GM23338 (cell line): ENCODE measurements at regions not wholly inside any gene's neighbourhood (a gene's known extent, or its start where the extent isn't known, plus 50 kb on each side); places are given as distances from the start of the nearest gene placed in this dataset.

Source experiments
- ATAC-seq: fragments of 200-7000 bp; cut with Tn5 transposase; 3 replicates; pipeline ENCODE4 v1.9.1; 2020
- DNase-seq: peaks from one replicate; pipeline ENCODE4 v3.0.0-alpha.2; 2015; ENCODE audit warnings: low spot score
- H2AFZ ChIP-seq: fragments of 200-600 bp; sonication (generic); 2 replicates; pipeline ENCODE4 v1.8.0; 2016; ENCODE audit warnings: antibody characterized with exemption, mild to moderate bottlenecking, moderate library complexity
- H3F3A ChIP-seq: fragments of 200-600 bp; sonication (generic); replicated peaks from 2 replicates; pipeline ENCODE4 v1.8.0; 2017; ENCODE audit warnings: antibody characterized with exemption, mixed run types, low read depth
- H3K27ac ChIP-seq: fragments of 200-600 bp; sonication (generic); 2 replicates; pipeline ENCODE4 v1.6.1; 2016; ENCODE audit warnings: low read depth
- H3K27me3 ChIP-seq: fragments of 200-600 bp; sonication (generic); 2 replicates; pipeline ENCODE4 v1.8.0; 2016; ENCODE audit warnings: mild to moderate bottlenecking, mixed run types, moderate library complexity; ENCODE audit not compliant: insufficient read depth
- H3K36me3 ChIP-seq: fragments of 200-600 bp; sonication (generic); 2 replicates; pipeline ENCODE4 v1.8.0; 2016; ENCODE audit warnings: mild to moderate bottlenecking; ENCODE audit not compliant: insufficient read depth
- H3K4me1 ChIP-seq: fragments of 200-600 bp; sonication (generic); 2 replicates; pipeline ENCODE4 v1.8.0; 2016; ENCODE audit warnings: mild to moderate bottlenecking, moderate library complexity; ENCODE audit not compliant: insufficient read depth
- H3K4me2 ChIP-seq: fragments of 200-600 bp; sonication (generic); 2 replicates; pipeline ENCODE4 v1.7.1; 2017; ENCODE audit warnings: mixed run types
- H3K4me3 ChIP-seq: fragments of 200-600 bp; sonication (generic); 2 replicates; pipeline ENCODE4 v1.6.1; 2016; ENCODE audit warnings: mixed run types
- H3K79me2 ChIP-seq: fragments of 200-600 bp; sonication (generic); replicated peaks from 2 replicates; pipeline ENCODE4 v1.8.0; 2017; ENCODE audit warnings: mild to moderate bottlenecking; ENCODE audit not compliant: insufficient read depth
- H3K9me2 ChIP-seq: fragments of 200-600 bp; sonication (generic); 2 replicates; pipeline ENCODE4 v1.8.0; 2017; ENCODE audit not compliant: insufficient read depth
- H4K20me1 ChIP-seq: fragments of 200-600 bp; sonication (generic); replicated peaks from 2 replicates; pipeline ENCODE4 v1.8.0; 2017; ENCODE audit warnings: mild to moderate bottlenecking; ENCODE audit not compliant: insufficient read depth
- H3K27ac Mint-ChIP-seq: 2 replicates; pipeline ENCODE4 v1.8.0; 2020; ENCODE audit warnings: inconsistent platforms, mild to moderate bottlenecking, moderate library complexity, mixed read lengths
- H3K27me3 Mint-ChIP-seq: 3 replicates; pipeline ENCODE4 v1.8.0; 2022; ENCODE audit warnings: low read depth, mild to moderate bottlenecking, moderate library complexity, mixed read lengths, inconsistent platforms; ENCODE audit not compliant: insufficient read depth, poor library complexity
- H3K36me3 Mint-ChIP-seq: 3 replicates; pipeline ENCODE4 v1.8.0; 2021; ENCODE audit warnings: low read depth, mild to moderate bottlenecking, inconsistent platforms, moderate library complexity, mixed read lengths
- H3K4me1 Mint-ChIP-seq: 3 replicates; pipeline ENCODE4 v1.8.0; 2020; ENCODE audit warnings: mild to moderate bottlenecking, inconsistent platforms, mixed read lengths
- H3K4me3 Mint-ChIP-seq: 3 replicates; pipeline ENCODE4 v1.8.0; 2021; ENCODE audit warnings: moderate library complexity, mild to moderate bottlenecking, inconsistent platforms, mixed read lengths
- H3K9me3 Mint-ChIP-seq: 3 replicates; pipeline ENCODE4 v1.8.0; 2020; ENCODE audit warnings: moderate library complexity, mild to moderate bottlenecking, inconsistent platforms, mixed read lengths
- CREB1 ChIP-seq: fragments of 250-450 bp; sonication (Bioruptor Pico); IDR thresholded peaks from 2 replicates; pipeline ENCODE4 v1.5.0; 2020; ENCODE audit warnings: low read depth, mild to moderate bottlenecking, moderate library complexity
- EZH2 ChIP-seq: fragments of 200-600 bp; sonication (generic); IDR thresholded peaks from one replicate; pipeline ENCODE4 v1.8.0; 2017; ENCODE audit warnings: antibody characterized with exemption, mild to moderate bottlenecking, low read depth; ENCODE audit not compliant: unreplicated experiment
- EZH2phosphoT487 ChIP-seq: fragments of 200-600 bp; sonication (generic); IDR thresholded peaks from one replicate; pipeline ENCODE4 v1.8.1; 2018; ENCODE audit warnings: antibody characterized with exemption; ENCODE audit not compliant: unreplicated experiment
- JUNB ChIP-seq: IDR thresholded peaks from one replicate; pipeline ENCODE4 v1.6.1; 2016; ENCODE audit warnings: antibody characterized with exemption; ENCODE audit not compliant: unreplicated experiment
- NANOG ChIP-seq: IDR thresholded peaks from 2 replicates; pipeline ENCODE4 v1.6.1; 2016; ENCODE audit warnings: antibody characterized with exemption, borderline replicate concordance
- POLR2AphosphoS5 ChIP-seq: IDR thresholded peaks from 2 replicates; pipeline ENCODE4 v1.6.1; 2016; ENCODE audit warnings: antibody characterized with exemption, low read depth
- STAT1 ChIP-seq: IDR thresholded peaks from one replicate; pipeline ENCODE4 v1.6.1; 2016; ENCODE audit warnings: antibody characterized with exemption; ENCODE audit not compliant: unreplicated experiment
- ZNF114 ChIP-seq: fragments of 250-450 bp; sonication (Bioruptor Pico); IDR thresholded peaks from 2 replicates; pipeline ENCODE4 v1.5.0; 2020; ENCODE audit warnings: mild to moderate bottlenecking, moderate library complexity
- ZNF331 ChIP-seq: fragments of 250-450 bp; sonication (Bioruptor Pico); IDR thresholded peaks from 2 replicates; pipeline ENCODE4 v1.5.0; 2020; ENCODE audit warnings: low read depth, mild to moderate bottlenecking, moderate library complexity
- TF ChIP-seq, protein P1 (sequence below): IDR thresholded peaks from 2 replicates; pipeline ENCODE4 v1.6.1; 2016; ENCODE audit warnings: antibody characterized with exemption
- TF ChIP-seq, protein P2 (sequence below): fragments of 250-450 bp; sonication (Bioruptor Pico); IDR thresholded peaks from 2 replicates; pipeline ENCODE4 v1.5.0; 2020; ENCODE audit warnings: mild to moderate bottlenecking, moderate library complexity
- TF ChIP-seq, protein P3 (sequence below): IDR thresholded peaks from one replicate; pipeline ENCODE4 v1.6.1; 2018; ENCODE audit warnings: antibody characterized with exemption; ENCODE audit not compliant: unreplicated experiment
- TF ChIP-seq, protein P4 (sequence below), 2 experiments: fragments of 200-600 bp in 1 of 2; sonication (generic) in 1 of 2; conservative IDR thresholded peaks; 2 replicates each; pipeline versions ENCODE4 v1.5.1 to v1.6.1; 2016 to 2017; ENCODE audit warnings: antibody characterized with exemption in 2 of 2, low read depth in 2 of 2, mild to moderate bottlenecking in 2 of 2, moderate library complexity in 1 of 2

DNA sequence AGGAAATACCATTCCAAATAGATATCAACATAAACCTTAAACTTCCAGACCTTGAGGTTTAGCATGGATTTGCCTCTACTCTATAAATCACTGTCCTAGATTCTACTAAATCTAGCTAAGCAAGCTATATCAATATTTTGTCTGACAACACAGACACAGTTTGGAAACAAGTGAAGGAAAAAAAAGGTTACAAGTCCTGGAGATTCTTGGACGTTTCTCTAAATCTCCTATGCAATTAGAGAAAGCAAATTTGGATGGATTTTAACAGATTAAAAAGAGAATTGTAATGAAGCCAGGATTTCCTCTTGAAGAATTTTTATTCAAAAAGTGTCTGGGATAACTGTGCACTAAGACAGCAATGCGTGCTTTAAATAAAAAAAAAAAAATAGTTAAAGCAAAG lies 441.1 kb upstream of the DPH6 start:
- 0 out of 3 replicates have a peak, but pooled peaks cover 2% of the 10 kb centered on the region for H3K4me1 Mint-ChIP-seq
- H3K27me3 ChIP-seq, result no peaks in the 10 kb centered on the region
- no peaks in the 10 kb centered on the region for H3K79me2 ChIP-seq
- H3K27me3 Mint-ChIP-seq, result no peaks in the 10 kb centered on the region
- no peak overlapping the region for H3K27ac ChIP-seq
- H3K36me3 Mint-ChIP-seq, result no peaks in the 10 kb centered on the region
- no peaks in the 10 kb centered on the region for H3K9me2 ChIP-seq
- H3K4me1 ChIP-seq, result no peaks in the 10 kb centered on the region
- H3K27ac Mint-ChIP-seq, result no peak overlapping the region
- H3K4me3 ChIP-seq, result no peak overlapping the region
- no peak overlapping the region for H3K4me3 Mint-ChIP-seq
- H4K20me1 ChIP-seq, result no peaks in the 10 kb centered on the region
- no peak for TF ChIP-seq POLR2AphosphoS5
- TF ChIP-seq EZH2, result no peak
- TF ChIP-seq STAT1, result no peak
- TF ChIP-seq NANOG, result no peak
- no peak for TF ChIP-seq ZNF331 (CRISPR knock-in tag)
- TF ChIP-seq, protein P1, sequence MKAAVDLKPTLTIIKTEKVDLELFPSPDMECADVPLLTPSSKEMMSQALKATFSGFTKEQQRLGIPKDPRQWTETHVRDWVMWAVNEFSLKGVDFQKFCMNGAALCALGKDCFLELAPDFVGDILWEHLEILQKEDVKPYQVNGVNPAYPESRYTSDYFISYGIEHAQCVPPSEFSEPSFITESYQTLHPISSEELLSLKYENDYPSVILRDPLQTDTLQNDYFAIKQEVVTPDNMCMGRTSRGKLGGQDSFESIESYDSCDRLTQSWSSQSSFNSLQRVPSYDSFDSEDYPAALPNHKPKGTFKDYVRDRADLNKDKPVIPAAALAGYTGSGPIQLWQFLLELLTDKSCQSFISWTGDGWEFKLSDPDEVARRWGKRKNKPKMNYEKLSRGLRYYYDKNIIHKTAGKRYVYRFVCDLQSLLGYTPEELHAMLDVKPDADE, result no peak
- TF ChIP-seq JUNB, result no peak
- TF ChIP-seq, protein P2, sequence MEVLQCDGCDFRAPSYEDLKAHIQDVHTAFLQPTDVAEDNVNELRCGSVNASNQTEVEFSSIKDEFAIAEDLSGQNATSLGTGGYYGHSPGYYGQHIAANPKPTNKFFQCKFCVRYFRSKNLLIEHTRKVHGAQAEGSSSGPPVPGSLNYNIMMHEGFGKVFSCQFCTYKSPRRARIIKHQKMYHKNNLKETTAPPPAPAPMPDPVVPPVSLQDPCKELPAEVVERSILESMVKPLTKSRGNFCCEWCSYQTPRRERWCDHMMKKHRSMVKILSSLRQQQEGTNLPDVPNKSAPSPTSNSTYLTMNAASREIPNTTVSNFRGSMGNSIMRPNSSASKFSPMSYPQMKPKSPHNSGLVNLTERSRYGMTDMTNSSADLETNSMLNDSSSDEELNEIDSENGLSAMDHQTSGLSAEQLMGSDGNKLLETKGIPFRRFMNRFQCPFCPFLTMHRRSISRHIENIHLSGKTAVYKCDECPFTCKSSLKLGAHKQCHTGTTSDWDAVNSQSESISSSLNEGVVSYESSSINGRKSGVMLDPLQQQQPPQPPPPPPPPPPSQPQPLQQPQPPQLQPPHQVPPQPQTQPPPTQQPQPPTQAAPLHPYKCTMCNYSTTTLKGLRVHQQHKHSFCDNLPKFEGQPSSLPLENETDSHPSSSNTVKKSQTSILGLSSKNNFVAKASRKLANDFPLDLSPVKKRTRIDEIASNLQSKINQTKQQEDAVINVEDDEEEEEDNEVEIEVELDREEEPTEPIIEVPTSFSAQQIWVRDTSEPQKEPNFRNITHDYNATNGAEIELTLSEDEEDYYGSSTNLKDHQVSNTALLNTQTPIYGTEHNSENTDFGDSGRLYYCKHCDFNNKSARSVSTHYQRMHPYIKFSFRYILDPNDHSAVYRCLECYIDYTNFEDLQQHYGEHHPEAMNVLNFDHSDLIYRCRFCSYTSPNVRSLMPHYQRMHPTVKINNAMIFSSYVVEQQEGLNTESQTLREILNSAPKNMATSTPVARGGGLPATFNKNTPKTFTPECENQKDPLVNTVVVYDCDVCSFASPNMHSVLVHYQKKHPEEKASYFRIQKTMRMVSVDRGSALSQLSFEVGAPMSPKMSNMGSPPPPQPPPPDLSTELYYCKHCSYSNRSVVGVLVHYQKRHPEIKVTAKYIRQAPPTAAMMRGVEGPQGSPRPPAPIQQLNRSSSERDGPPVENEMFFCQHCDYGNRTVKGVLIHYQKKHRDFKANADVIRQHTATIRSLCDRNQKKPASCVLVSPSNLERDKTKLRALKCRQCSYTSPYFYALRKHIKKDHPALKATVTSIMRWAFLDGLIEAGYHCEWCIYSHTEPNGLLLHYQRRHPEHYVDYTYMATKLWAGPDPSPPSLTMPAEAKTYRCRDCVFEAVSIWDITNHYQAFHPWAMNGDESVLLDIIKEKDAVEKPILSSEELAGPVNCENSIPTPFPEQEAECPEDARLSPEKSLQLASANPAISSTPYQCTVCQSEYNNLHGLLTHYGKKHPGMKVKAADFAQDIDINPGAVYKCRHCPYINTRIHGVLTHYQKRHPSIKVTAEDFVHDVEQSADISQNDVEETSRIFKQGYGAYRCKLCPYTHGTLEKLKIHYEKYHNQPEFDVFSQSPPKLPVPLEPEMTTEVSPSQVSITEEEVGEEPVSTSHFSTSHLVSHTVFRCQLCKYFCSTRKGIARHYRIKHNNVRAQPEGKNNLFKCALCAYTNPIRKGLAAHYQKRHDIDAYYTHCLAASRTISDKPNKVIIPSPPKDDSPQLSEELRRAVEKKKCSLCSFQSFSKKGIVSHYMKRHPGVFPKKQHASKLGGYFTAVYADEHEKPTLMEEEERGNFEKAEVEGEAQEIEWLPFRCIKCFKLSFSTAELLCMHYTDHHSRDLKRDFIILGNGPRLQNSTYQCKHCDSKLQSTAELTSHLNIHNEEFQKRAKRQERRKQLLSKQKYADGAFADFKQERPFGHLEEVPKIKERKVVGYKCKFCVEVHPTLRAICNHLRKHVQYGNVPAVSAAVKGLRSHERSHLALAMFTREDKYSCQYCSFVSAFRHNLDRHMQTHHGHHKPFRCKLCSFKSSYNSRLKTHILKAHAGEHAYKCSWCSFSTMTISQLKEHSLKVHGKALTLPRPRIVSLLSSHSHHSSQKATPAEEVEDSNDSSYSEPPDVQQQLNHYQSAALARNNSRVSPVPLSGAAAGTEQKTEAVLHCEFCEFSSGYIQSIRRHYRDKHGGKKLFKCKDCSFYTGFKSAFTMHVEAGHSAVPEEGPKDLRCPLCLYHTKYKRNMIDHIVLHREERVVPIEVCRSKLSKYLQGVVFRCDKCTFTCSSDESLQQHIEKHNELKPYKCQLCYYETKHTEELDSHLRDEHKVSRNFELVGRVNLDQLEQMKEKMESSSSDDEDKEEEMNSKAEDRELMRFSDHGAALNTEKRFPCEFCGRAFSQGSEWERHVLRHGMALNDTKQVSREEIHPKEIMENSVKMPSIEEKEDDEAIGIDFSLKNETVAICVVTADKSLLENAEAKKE (CRISPR knock-in tag), result no peak
- no peak for TF ChIP-seq CREB1 (CRISPR knock-in tag)
- TF ChIP-seq, protein P3, sequence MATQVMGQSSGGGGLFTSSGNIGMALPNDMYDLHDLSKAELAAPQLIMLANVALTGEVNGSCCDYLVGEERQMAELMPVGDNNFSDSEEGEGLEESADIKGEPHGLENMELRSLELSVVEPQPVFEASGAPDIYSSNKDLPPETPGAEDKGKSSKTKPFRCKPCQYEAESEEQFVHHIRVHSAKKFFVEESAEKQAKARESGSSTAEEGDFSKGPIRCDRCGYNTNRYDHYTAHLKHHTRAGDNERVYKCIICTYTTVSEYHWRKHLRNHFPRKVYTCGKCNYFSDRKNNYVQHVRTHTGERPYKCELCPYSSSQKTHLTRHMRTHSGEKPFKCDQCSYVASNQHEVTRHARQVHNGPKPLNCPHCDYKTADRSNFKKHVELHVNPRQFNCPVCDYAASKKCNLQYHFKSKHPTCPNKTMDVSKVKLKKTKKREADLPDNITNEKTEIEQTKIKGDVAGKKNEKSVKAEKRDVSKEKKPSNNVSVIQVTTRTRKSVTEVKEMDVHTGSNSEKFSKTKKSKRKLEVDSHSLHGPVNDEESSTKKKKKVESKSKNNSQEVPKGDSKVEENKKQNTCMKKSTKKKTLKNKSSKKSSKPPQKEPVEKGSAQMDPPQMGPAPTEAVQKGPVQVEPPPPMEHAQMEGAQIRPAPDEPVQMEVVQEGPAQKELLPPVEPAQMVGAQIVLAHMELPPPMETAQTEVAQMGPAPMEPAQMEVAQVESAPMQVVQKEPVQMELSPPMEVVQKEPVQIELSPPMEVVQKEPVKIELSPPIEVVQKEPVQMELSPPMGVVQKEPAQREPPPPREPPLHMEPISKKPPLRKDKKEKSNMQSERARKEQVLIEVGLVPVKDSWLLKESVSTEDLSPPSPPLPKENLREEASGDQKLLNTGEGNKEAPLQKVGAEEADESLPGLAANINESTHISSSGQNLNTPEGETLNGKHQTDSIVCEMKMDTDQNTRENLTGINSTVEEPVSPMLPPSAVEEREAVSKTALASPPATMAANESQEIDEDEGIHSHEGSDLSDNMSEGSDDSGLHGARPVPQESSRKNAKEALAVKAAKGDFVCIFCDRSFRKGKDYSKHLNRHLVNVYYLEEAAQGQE, result no peak
- no peak for TF ChIP-seq ZNF114
- TF ChIP-seq, protein P4, sequence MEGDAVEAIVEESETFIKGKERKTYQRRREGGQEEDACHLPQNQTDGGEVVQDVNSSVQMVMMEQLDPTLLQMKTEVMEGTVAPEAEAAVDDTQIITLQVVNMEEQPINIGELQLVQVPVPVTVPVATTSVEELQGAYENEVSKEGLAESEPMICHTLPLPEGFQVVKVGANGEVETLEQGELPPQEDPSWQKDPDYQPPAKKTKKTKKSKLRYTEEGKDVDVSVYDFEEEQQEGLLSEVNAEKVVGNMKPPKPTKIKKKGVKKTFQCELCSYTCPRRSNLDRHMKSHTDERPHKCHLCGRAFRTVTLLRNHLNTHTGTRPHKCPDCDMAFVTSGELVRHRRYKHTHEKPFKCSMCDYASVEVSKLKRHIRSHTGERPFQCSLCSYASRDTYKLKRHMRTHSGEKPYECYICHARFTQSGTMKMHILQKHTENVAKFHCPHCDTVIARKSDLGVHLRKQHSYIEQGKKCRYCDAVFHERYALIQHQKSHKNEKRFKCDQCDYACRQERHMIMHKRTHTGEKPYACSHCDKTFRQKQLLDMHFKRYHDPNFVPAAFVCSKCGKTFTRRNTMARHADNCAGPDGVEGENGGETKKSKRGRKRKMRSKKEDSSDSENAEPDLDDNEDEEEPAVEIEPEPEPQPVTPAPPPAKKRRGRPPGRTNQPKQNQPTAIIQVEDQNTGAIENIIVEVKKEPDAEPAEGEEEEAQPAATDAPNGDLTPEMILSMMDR (conservative IDR thresholded peaks at IDR 0.05; ENCODE audit: low read depth in 2 of 2), result no peak
- TF ChIP-seq EZH2phosphoT487, result no peak
- no peaks in the 10 kb centered on the region for H3F3A ChIP-seq
- H3K9me3 Mint-ChIP-seq, result no peaks in the 10 kb centered on the region
- no peaks in the 10 kb centered on the region for H3K36me3 ChIP-seq
- H3K4me2 ChIP-seq, result no peak overlapping the region
- no peak overlapping the region for H2AFZ ChIP-seq
- DNase-seq, result no peak
- ATAC-seq, result no peak
